ENCODE measurements at regions not wholly inside any gene's neighbourhood (a gene's known extent, or its start where the extent isn't known, plus 50 kb on each side); places are given as distances from the start of the nearest gene placed in this dataset.

GRCh38 chr1:194338241-194338948 is 1152.0 kb upstream of the B3GALT2 start:
- no peak for TF ChIP-seq EP300 (IDR thresholded peaks at IDR 0.05)
- no peaks in the 10 kb centered on the region for H3K4me1 ChIP-seq
- H3K27me3 ChIP-seq: no peaks in the 10 kb centered on the region
- no peaks in the 10 kb centered on the region for H3K36me3 ChIP-seq
- no peak for DNase-seq (ENCODE audit: low spot score in 2 of 2)
- no peaks in the 10 kb centered on the region for H3K9me3 ChIP-seq
- WGBS: 33% methylated on average over 1 of the region's 1 CpG
- H3K27ac ChIP-seq: no peak overlapping the region
- no peak overlapping the region for H3K4me3 ChIP-seq

GRCh38 chr1:194333240-194333639 is 1146.8 kb upstream of the B3GALT2 start:
- WGBS: 91% methylated on average over 3 of the region's 3 CpGs
- no peaks in the 10 kb centered on the region for H3K27me3 ChIP-seq
- H3K4me3 ChIP-seq: no peak overlapping the region
- no peaks in the 10 kb centered on the region for H3K4me1 ChIP-seq
- TF ChIP-seq CTCF (IDR thresholded peaks at IDR 0.05) (no peak), EP300 (IDR thresholded peaks at IDR 0.05) (no peak), POLR2A (IDR thresholded peaks at IDR 0.05) (no peak), POLR2AphosphoS5 (IDR thresholded peaks at IDR 0.05) (no peak)
- no peak for DNase-seq (ENCODE audit: low spot score in 2 of 2)
- H3K36me3 ChIP-seq: no peaks in the 10 kb centered on the region
- no peaks in the 10 kb centered on the region for H3K9me3 ChIP-seq
- no peak overlapping the region for H3K27ac ChIP-seq

GRCh38 chr1:194331758-194332157 is 1145.3 kb upstream of the B3GALT2 start:
- WGBS: 83% methylated on average over 2 of the region's 2 CpGs
- no peak for TF ChIP-seq EP300 (IDR thresholded peaks at IDR 0.05)
- no peak for TF ChIP-seq POLR2AphosphoS5 (IDR thresholded peaks at IDR 0.05)
- no peak for TF ChIP-seq CTCF (IDR thresholded peaks at IDR 0.05)
- TF ChIP-seq POLR2A (IDR thresholded peaks at IDR 0.05): no peak
- Histone ChIP-seq H3K4me1 (no peaks in the 10 kb centered on the region), H3K9me3 (no peaks in the 10 kb centered on the region), H3K4me3 (no peak overlapping the region), H3K36me3 (no peaks in the 10 kb centered on the region), H3K27me3 (no peaks in the 10 kb centered on the region), H3K27ac (no peak overlapping the region)
- no peak for DNase-seq (ENCODE audit: low spot score in 2 of 2)

- 74% methylated on average over 4 of the region's 4 CpGs for WGBS
- no peak overlapping the region for H3K4me3 ChIP-seq
- no peak overlapping the region for H3K27ac ChIP-seq
- no peak for DNase-seq (ENCODE audit: low spot score in 2 of 2)
- no peaks in the 10 kb centered on the region for H3K36me3 ChIP-seq
- no peaks in the 10 kb centered on the region for H3K9me3 ChIP-seq
- TF ChIP-seq CTCF (IDR thresholded peaks at IDR 0.05): no peak
- H3K27me3 ChIP-seq: no peaks in the 10 kb centered on the region
- H3K4me1 ChIP-seq: no peaks in the 10 kb centered on the region
These were observed 1136.3 kb upstream of the B3GALT2 start for GRCh38 chr1:194322751-194323150.

GRCh38 chr1:194318790-194319280 is 1132.4 kb upstream of the B3GALT2 start:
- WGBS: 65% methylated on average over 1 of the region's 1 CpG
- Histone ChIP-seq H3K4me1 (no peaks in the 10 kb centered on the region), H3K36me3 (no peaks in the 10 kb centered on the region), H3K4me3 (no peak overlapping the region), H3K27me3 (no peaks in the 10 kb centered on the region), H3K9me3 (no peaks in the 10 kb centered on the region), H3K27ac (no peak overlapping the region)
- no peak for DNase-seq (ENCODE audit: low spot score in 2 of 2)
- TF ChIP-seq CTCF (IDR thresholded peaks at IDR 0.05): no peak
- no peak for TF ChIP-seq POLR2AphosphoS5 (IDR thresholded peaks at IDR 0.05)
- no peak for TF ChIP-seq EP300 (IDR thresholded peaks at IDR 0.05)
- TF ChIP-seq POLR2A (IDR thresholded peaks at IDR 0.05): no peak

- WGBS: 92% methylated on average over 2 of the region's 2 CpGs
- Histone ChIP-seq H3K4me1 (no peaks in the 10 kb centered on the region), H3K27ac (no peak overlapping the region), H3K4me3 (no peak overlapping the region), H3K36me3 (no peaks in the 10 kb centered on the region), H3K27me3 (no peaks in the 10 kb centered on the region), H3K9me3 (no peaks in the 10 kb centered on the region)
- DNase-seq (ENCODE audit: low spot score in 2 of 2): no peak
- no peak for TF ChIP-seq POLR2A (IDR thresholded peaks at IDR 0.05)
- TF ChIP-seq EP300 (IDR thresholded peaks at IDR 0.05): no peak
- no peak for TF ChIP-seq POLR2AphosphoS5 (IDR thresholded peaks at IDR 0.05)
- no peak for TF ChIP-seq CTCF (IDR thresholded peaks at IDR 0.05)
These were observed 1123.3 kb upstream of the B3GALT2 start for GRCh38 chr1:194309697-194310096.
